ENCODE measurements at regions not wholly inside any gene's neighbourhood (a gene's known extent, or its start where the extent isn't known, plus 50 kb on each side); places are given as distances from the start of the nearest gene placed in this dataset.

- DNase-seq, result no peak
Observed at GRCh38 chr10:91040343-91040742, 119.5 kb upstream of the ANKRD1 start.

- no peak for DNase-seq
Observed at GRCh38 chr10:91042069-91042468, 121.2 kb upstream of the ANKRD1 start.

DNA sequence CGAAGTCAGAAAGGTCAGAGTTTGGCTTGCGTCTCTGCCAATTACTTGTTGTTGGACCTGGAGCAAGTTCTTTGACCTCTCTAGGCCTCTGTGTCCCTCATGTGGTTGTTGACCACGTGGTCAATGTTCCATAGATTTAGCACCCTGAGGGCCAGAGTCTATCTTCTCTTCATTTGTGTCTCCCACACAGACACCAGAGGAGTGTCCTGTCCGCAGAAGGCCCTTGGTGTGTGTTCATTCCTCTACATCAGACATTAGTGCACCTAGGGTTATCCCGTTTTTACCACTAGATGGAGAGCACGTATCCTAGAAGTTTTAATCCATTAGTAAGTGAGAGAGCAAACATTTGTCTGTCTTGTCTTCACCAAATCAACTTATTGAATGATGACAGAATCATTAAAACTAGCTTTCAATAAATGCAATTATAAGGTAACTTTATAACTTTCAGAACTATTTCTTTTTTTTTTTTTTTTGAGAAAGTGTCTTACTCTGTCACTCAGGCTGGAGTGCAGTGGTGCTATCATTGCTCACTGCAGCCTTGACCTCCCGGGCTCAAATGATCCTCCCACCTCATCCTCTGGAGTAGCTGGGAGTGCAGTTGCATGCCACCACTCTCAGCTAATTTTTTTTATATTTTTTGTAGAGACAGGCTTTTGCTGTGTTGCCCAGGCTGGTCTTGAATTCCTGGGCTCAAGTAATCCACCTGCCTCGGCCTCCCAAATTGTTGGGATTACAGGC lies 122.5 kb upstream of the ANKRD1 start:
- DNase-seq, result no peak

DNA sequence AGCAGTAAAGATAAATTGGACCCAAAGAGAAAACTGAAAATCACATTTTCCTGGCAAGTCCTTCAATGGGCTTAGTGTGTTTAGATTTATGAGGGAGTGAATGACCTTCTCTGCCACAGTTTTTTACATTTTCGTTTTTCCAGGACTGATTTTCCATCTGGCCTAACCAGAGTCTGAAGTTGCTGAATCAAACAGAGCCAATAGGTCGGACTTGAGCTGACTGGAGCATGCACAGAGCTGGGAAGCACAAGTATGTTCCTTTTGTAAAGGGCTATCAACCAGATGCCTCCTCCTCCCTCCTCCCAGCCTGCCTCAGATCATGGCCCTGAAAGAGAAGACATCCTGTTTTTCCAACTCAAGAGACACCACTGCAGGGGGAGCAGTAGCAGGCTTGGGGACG lies 126.0 kb upstream of the ANKRD1 start:
- no peak for DNase-seq

GRCh38 chr10:91048380-91048779 lies 127.5 kb upstream of the ANKRD1 start:
- DNase-seq, result no peak

DNA sequence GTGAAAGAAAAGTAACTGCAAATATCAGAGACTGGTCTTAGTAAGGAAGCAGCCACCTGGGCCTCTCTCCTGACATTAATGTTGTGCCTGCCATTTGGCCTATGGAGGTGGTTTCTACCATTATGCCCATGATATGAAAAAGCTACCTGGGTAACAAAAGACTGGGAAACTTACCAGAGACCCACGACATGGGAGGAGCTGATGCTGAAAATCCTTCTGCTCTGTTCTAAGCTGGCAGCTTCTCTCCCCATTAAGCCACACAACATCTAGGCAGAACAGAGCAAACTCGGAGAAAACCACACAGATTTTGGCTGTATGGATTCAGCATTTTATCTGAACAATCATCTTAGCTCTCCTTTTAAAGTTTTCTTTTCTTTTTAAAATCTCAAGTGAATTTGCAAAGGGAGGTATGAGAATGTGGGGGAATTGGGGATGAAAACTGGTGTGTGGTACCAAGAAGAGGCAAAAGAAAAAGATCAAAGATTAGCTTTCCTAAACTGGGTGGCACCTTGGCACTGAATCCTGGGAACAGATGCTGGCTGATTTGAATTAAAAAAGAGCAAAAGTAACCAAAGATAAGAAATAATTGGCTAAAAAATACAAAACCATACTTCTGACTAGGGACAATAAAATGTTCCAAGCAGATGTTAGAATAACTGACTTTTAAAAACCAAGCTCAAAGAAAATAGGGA lies 128.6 kb upstream of the ANKRD1 start:
- no peak for DNase-seq

- no peak for DNase-seq
Observed at GRCh38 chr10:91049988-91050360, 129.1 kb upstream of the ANKRD1 start.

DNA sequence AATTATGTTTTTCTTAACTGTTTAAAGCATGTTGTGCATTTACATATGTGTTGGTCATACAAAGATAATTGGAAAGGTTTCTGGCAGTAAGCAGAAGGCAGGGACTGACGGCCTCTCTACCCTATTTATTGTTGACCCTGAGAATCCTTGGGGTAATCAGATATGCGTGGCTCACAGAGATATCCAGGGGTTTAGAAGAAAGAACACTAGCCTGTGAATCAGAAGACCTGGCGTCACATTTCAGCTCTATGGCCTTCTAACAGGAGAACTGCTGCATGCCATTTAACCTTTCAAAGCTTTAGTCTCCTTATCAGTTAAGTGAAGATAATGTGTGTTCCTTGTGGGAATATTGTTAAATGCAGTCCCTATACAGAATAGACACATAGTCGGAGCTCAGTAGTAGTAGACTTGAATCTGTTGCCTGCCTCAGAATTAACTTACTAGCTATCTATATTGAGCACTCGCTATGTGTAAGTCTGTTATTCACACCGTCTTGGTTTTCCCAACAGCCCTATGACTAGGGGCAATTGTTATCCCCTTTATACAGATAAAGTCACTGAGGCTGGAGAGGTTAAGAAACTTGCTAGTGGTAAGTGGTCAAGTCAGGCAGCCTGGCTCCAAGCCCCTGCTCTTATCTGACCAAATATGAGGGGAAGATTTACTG lies 129.6 kb upstream of the ANKRD1 start:
- DNase-seq, result no peak

DNA sequence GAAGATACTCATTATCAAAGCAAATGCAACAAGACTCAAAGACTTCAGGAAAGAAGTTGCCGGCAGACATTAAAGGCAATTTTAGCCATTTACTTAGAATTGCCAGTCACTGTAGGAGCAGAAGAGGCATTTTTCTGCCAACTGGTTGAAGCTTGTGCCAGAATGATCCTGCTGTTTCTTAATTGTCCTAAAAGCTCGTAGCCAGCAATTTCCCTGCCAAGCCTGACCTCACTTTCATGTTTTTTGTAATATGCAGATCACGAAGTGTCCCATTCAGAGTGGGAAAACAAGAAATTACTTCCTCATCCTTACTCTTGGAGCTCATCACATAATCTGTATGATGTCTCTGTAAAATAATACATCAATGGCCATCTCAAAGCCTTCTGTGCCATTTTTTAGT lies 130.9 kb upstream of the ANKRD1 start:
- no peak for DNase-seq

DNA sequence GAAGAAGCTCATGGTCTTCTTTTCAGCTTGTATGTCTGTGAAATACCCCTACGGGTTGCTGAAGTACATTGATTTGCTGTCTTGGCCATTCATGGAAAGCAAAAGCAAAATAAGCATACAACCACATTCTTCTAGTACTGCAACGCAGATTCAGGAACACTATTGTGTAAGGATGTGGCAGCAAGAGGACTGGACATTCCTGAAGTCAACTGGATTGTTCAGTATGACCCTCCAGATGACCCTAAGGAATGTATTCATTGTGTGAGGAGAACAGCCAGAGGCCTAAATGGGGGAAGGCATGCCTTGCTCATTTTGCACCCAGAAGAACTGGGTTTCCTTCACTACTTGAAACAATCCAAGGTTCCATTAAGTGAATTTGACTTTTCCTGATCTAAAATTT lies 133.4 kb upstream of the ANKRD1 start:
- no peak for DNase-seq

- no peak for DNase-seq
Observed at GRCh38 chr10:91061187-91061586, 140.3 kb upstream of the ANKRD1 start.

GRCh38 chr10:91061608-91062007 lies 140.7 kb upstream of the ANKRD1 start:
- no peak for DNase-seq

DNA sequence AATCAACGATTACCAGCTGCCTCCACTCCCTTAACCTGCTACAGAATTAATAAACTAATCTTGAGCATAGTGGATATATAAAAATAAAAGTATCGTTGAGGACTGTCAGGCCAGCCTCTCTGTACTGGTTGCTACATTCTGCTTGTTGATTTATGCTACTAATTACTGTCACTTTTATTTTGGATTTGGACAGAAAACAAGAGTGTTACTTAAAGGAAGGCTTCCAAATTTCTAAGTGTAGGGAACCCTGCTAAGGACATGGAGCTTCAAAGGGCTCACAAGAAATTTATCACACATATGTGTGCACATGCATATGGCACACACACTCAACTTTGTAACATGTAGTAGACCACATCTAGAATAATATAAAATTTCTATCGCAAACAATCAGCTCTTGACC lies 141.2 kb upstream of the ANKRD1 start:
- DNase-seq, result no peak

DNA sequence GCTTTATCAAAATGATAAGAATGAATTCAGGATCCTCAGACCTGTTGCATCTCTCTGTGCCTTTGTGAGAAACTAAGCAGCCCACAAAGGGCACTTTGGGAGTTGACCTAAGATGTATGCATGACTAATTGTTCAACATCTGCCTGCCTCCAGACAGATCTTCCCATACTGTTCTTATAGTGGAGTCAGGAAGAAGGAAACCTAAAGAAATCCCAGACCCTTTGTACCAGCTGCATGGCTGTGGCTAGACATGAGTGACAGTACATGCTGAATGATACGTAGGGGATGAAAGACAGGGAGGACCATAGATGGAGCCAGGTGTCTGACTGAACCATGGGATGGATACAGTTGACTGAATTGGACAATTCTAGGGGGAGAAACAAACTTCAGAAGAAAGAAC lies 148.7 kb upstream of the PCGF5 start:
- no peak for DNase-seq

DNA sequence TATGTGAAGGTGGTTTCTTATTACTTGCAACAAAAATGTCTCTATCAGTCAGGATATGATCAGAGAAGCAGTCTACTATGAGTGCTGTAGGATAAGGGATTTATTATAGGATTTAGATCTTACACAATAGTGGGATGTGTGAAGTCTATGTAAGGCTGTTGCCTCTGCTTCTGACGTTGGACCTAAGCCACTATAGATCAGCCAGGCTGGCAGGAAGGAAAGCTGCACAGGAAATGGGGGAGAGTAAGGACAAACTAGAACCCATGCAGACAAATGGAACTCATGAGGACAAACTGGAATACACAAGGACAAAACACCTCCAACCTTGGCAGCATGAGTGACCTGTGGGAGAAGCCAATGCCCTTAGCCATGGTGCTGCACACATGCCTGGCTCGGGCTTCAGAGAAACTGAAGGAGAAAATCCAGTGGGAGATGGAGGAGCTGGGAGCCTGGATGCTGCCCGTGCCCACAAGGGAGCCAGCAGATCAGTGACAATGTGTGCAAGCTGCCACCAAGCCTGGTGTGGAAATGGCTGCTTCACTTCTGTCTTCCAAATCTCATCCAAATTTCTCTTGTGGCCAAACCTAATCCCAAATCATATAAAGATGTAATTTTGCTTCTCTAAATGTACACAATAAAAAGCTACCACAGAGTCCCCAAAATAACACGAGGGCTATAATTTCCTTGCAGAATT lies 147.0 kb upstream of the PCGF5 start:
- no peak for DNase-seq

GRCh38 chr10:91076991-91077548 lies 143.4 kb upstream of the PCGF5 start:
- DNase-seq, result no peak

- DNase-seq, result no peak
Observed at GRCh38 chr10:91077549-91078071, 142.9 kb upstream of the PCGF5 start.

GRCh38 chr10:91080776-91081175 lies 139.7 kb upstream of the PCGF5 start:
- DNase-seq, result no peak

GRCh38 chr10:91082447-91082846 lies 138.0 kb upstream of the PCGF5 start:
- no peak for DNase-seq

- peak in 1 of 2 donors; percentile 29 for DNase-seq
Observed at GRCh38 chr10:91088300-91089140, 131.9 kb upstream of the PCGF5 start.

- DNase-seq, result no peak
Observed at GRCh38 chr10:91090761-91091529, 129.5 kb upstream of the PCGF5 start.
